NOMO-1 treated with dmso at 0.1 percent for 144 hours (cell line): ENCODE measurements at regions not wholly inside any gene's neighbourhood (a gene's known extent, or its start where the extent isn't known, plus 50 kb on each side); places are given as distances from the start of the nearest gene placed in this dataset.

Experiments
- DNase-seq: peaks from one replicate; lab custom pipeline; 2025; ENCODE audit not compliant: unreplicated experiment; lab: John Stamatoyannopoulos, UW

DNA sequence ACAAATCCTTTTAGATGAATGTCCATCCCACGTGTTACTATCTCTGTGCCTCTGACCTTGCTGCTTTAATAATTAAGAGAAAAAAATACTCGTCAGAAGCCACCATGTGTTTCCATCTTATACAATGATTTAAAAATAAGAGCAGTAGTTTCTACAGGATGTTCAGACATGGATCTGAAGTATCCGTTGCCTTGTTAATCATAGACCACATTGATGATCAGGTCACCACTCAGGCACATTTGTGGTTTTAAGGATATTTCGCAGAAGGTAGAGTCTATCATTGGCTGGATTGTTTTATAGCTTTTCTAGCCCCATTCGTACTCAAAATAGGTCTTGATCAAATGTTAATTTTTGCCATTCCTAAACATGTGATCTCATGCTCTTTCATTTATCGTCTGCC, 710.0 kb upstream of the ARGLU1 start:
- DNase-seq = no peak

DNA sequence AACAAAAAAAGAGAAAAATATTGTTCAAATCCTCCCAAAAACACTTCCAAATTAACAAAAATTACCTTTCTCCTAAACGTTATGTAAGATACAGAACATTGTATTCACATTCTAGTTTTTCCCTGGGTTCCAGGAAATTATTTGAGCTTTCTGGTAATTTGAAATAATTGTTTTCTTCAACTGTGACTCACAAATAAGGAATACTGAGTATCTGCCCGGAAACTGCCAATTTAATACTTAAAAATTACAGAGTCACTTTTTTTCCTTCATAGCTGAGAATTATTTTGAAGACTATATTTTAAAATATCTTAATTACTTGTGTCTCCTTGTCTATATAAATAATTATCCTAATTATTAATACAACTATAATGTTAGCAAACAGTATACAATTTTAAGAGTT, 709.0 kb upstream of the ARGLU1 start:
- DNase-seq = no peak

DNA sequence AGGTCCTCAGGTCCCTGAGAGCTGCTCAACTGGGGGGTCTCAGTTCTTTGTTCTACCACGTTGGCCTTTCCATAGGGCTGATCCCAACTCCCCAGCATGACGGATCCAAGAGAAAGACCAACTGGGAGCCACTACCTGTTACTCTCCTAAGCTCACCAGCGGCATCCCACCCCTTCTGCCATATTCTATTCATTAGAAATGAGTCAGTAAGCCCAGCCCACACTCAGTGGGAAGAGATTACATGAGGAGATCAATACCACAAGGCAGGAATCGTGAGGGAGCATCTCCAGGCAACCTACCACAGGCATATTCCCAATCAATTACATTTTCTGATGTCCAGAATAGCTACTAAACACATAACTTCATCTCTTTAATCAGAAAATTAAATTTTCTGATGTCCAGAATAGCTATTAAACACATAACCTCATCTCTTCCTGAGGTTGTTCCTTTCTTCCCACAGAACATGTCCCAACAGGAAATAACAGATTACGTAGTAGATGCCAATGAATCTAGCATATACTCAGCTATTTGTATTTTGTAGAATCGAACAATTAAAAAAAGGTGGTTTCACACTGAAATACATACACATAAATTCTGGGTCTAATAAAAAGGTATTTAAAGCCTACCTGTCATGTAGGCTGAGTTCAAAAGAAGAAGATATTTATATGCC, 708.1 kb upstream of the ARGLU1 start:
- no peak for DNase-seq

DNA sequence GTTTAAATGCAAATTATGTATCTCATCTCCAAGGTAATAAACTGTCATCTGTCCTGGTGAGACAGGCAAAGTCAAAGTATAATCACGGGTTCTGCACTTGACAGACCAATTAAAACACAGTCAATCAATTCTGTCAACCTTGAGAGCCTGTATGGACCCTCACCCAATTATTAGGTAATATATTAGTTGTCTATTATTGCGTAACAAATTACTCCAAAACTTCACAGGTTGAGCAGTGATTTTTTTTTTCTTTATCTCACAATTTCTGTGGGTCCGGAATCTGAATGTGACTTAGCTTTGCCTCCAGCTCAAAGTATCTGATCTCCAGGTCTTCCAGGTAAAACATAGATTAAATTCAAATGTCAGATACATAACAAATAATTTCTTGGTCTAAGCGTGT, 707.4 kb upstream of the ARGLU1 start:
- DNase-seq = no peak

DNA sequence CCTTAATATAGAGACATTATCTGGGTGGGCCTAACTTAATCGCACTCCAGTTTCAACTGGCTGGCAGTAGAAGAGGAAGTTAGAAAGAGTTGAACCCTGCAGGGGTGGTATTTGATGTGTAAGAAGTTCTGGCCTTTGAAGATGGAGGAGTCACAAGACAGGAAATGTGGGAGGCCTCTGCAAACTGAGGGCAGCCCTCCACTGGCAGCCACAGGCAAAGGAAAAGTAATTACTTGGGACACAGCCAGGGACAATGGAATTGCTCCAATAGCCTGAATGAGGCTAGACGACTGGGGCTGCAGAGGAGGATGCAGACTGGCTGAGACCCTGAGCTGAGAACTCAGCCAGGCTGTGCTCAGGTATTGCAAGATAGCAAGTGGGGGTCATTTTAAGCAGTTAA, 703.3 kb upstream of the ARGLU1 start:
- no peak for DNase-seq

DNA sequence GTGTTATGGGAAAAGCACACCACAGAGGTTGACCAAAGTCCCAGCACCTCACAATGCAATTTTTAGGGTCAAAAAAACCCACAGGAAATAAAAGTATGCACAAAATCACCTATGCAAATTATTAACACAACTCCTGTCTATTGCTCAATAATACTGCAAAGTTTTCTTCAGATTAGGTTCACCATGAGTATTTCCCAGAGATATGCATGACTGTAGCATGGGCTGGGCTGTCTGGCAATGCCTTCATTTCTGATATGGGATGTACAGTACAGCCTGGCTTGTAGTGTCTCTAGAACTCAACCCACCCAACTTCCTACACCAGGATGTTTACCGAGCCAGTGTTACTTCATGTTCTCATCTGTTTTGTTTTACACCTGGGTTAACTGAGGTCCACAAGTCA, 698.7 kb upstream of the ARGLU1 start:
- DNase-seq = no peak

DNA sequence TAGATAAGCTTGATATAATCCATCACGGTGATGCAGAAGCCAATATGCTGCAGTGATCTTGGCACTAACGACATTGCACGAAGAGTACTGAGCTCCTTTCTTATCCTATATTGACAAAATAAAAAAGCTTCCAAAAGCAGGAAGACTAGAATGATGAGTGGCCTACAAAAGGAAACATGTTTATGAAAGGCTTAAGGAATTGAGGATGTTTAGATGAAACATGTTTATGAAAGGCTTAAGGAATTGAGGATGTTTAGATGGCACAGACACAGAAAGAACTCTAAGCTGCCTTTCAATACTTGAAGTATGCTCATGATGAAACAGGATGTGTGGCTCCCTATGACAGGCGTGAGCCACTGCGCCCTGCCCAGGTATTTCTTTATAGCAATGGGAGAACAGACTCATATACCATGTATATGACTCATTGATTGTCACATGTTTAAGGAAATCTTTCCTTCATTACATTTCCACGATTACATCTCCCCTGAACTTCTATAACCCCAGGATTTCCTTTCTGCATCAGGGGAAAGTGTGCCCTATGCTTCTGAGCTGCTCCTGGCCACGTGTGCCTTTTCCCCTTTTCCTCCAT, 690.8 kb upstream of the ARGLU1 start:
- no peak for DNase-seq

DNA sequence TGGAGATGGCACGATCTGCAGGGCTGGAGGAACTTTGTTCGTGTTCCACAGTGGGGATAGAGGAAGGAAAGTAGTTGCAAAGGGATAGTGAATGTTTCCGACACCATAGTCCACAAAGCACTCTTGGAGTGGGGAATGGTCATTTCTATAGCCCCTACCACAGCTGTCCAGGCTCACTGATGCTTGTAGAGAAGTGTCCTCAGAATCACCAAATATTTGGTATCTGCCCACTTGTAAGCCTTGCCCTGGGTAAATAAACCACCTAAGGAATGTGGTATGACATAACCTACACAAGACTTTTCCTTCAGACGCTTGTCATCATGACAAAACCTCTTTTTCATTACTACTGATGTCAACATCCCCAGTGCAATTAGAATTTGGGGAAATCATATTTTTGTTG, 686.5 kb upstream of the ARGLU1 start:
- DNase-seq = no peak

DNA sequence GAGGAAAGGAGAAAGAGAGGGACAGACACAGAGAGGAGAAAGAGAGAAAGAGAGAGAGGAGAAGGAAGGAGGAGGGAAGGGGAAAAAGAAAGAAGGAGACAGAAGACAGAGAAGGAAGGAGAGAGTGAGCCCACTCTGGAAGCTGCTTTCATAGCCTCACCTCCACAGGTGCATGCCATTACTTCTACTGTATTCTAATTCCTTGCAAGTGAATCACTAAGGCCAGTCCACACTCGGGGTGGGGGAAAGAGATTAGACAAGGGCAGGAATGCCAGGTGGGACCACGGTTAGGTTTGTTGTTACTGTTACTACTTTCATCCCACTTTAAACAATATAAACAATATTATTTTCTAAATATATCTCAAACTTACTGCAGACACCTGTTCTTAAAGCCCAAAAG, 684.5 kb upstream of the ARGLU1 start:
- no peak for DNase-seq

DNA sequence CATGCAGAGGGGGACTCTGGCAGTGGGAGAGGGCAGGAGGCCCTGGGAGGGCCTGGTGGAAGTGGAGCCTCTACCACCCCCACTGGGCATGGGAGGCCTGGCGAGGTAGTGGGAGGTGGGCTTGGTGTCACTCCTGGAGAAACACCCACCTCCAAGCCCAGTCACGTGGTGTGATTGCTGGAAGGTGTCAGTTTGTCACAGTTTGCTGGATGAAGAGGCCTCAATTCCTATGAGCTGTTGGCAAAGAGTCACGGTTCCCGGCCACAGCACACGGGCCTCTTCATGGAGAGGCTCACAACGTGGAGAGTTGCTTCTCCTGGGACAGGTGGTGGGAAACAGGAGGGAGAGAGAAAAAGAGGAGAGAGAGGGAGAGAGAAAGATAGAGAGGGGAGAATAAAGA, 684.1 kb upstream of the ARGLU1 start:
- DNase-seq = no peak

DNA sequence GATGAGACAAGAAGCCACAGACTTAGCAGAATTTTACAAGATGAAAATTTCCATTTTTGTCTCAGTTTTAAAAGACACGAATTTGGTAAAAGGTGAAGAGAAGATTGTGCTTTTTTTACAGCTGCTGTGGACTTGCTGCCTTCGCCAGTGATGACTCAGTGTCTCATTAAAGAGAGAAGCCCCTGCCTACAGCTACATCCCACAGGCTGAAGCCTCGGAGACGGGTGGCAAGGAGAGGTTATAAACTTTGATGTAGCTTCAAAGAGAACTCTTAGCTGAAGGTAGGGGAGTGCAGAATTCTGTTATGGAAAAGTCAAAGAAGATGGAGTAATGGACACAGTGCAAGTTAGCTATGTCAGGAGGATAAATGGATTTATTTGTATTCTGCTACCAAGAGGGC, 683.4 kb upstream of the ARGLU1 start:
- DNase-seq = no peak

DNA sequence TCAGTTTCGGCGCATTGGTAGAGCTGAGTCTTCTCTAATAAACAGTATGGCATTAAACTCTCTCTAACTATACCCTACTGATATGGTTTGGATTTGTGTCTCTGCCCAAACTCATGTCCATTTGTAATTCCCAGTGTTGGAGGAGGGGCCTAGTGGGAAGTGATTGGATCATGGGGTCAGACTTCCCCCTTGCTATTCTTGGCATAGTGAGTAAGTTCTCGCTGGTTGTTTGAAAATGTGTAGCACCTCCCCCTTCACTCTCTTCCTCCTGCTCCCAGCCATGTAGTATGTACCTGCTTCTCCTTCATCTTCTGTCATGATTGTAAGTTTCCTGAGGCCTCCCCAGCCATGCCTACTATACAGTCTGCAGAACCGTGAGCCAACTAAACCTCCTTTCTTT, 682.7 kb upstream of the ARGLU1 start:
- DNase-seq = no peak

DNA sequence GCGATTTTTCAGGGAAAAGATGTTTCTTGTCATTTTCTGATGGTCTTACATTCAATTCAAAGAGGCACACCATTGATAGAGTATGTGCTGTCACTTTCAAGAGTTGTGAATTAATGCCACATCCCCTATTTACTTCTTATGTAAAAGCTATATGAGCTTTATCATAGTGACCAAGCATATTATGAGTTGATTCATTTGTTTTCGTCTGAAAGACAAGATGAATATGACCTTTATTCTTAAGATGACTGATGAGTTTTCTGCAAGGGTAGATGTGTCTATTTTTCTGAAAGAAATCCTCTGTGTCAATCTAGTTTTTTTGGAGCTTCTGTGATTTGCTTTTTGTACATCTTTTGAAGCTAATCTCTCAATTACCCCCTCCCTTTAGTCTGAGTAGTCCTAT, 676.3 kb upstream of the ARGLU1 start:
- DNase-seq = no peak

DNA sequence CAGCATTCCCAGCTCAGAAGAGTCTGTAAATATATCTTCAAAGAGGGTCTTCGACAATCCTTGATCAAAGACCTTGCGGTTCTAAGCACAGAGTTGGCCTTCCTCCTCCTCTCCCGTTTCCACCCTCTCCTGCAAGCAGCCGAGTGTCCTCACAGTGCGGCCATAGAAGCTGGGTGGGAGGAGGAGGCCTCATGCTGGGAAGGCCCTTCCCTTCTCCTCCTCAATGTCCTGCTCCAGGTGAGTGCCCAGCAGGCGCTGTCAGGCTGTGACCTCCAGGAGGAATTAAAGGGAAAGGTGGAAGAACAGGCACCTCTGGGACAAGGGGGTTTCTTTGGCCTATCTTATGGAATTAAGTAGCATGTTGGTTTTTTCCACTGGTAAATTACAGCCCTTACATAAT, 674.2 kb upstream of the ARGLU1 start:
- no peak for DNase-seq

DNA sequence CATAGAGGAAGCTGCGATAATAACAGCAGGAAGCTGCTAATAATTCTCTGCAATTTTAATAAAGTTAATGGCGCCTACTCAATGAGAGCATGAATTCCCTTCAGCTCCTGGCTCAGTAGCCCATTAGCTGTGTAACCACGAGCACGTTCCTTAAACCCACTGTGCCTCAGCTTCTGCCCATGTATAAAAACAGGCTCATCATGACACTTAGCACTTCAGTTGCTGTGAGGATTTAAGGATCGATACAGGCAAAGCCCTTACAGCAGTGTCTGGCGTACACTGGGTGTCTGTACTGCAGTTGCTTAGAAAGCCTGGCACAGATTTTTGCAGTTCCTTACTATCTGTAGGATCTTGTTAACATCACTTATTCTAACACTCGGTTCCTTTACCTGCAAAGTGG, 673.4 kb upstream of the ARGLU1 start:
- DNase-seq = no peak

DNA sequence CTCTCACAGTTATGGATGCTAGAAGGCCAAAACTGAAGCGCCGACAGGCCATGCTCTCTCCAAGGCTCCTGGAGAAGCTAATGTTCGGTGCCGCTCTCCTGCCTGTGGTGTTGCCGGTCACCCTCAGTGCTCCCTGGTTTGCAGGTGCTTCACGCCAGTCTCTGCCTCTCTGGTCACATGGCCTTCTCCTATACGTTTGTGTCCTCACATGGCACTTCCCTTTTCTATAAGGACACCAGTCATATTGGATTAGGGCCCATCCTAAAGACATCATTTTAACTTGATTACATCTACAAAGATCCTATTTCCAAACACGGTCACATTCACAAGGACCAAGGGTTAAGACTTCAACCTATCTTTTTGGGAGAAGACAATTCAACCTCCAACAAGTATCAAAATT, 671.3 kb upstream of the ARGLU1 start:
- no peak for DNase-seq

DNA sequence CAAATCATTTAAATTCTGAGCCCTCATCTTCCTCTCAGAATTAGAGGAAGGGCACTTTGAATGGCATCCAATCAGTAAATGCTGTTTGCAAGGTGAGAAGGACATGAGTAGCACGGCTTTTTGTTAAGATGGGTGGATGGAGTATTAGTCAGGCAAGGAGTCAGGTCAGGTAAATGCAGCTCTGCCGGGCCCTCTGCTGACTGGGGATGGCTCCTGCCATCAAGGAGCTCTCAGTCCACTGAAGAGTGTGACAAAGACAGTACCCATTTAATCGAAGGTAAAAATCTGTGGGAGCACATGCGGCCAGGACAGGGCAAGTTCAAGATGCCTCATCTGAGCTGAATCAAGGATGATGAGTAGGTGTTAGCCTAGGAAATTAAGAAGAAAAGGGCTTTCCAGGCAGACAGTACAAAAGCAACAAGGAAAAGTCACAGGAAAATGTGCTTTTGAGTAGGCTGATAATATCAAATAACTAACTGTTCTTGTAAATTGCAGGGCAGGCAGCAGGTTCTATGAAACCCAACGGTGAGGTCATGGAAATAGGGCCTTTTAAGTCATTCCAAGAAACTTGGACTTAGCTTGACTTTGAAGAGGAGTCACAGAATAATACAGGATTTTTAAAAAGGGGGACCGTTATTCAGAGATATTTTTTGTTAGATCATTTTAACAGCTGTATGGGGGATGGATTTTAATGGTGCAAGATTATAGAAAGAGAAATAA, 670.5 kb upstream of the ARGLU1 start:
- no peak for DNase-seq

DNA sequence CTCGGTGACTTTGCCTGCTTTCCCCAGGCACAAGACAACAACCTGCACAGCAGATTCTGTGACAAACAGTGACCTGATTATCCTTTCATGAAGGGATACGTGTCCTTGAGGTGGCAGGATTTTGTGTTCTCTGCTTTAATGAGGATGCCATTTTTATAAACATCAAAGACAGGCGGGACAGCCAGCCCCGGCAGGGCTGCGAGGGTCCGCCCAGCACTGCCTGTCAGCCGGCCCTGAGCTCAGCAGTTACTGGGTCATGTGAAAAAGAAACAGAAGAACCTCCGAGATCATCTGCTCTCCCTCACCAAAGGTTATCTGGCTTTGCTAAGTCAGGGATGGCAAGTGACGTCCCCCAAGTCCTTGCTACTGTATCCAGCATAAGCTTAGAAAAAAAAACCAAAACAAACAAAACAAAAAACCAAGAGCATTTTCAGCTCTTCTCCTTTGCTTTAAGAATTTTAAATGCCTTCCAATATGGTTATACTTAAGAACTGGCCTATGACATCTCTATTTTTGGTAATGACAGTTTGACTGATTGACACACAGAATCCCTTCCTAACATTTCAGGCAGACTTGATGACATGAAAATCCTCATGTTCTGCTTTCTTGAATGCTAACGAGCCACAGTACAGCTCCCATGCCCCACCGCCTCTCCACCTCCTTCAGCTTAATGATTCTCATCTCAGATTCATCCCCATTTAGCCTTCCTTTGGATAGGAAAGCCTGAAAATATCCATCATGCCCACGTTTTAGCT, 666.6 kb upstream of the ARGLU1 start:
- no peak for DNase-seq

DNA sequence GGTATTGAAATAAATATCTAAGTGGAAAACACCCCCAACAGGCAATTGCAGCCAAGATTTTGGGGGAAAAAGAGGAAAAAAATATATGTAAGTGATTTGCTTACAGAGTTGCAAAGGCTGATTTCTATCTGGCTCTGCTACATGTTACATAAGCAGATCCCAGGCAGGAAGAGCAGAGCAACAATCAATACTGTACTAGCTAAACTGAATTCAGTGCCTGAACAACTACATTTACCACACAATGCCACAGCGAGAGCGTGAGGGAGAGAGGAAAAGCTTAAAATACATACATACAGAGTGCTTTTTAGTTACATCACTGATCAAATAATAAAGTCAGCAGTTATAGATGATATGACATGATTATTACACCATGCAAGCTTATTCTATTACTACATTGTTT, 665.6 kb upstream of the ARGLU1 start:
- no peak for DNase-seq

DNA sequence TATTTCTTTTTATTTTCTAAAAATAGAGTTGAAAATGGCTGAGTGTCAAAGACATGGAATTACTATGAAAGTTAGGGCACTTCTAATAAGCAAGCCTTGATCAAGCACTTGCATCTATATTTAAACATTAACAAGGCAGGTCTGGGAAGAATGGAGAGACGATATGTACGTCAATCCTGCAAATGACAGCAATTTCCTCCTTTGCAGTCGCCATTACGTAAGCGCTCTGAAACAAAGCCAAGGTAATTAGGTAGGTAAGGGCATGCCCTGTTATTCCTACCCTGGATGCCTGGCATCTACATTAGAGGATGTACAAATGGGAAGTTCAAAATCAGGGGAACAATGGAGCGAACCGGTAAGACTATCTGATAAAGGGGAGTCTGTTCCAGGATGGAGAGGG, 664.0 kb upstream of the ARGLU1 start:
- DNase-seq = no peak

DNA sequence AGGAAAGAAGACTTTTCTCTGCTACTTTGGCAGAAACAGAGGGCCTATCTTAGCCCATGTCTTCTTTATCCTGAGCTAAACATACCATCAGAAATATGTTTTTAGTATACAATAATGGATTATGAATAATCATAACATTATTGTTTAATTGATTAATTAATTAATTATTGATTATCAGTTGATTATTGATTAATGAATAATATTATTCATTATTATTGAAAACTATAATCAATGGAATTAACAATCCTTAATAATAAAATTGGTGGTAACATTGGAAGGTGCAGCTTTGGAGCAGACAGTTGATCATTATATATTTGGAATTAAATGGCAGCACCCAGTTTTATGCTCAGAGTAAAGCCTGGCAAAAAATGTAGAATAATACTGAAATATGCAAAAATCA, 655.9 kb upstream of the ARGLU1 start:
- no peak for DNase-seq

DNA sequence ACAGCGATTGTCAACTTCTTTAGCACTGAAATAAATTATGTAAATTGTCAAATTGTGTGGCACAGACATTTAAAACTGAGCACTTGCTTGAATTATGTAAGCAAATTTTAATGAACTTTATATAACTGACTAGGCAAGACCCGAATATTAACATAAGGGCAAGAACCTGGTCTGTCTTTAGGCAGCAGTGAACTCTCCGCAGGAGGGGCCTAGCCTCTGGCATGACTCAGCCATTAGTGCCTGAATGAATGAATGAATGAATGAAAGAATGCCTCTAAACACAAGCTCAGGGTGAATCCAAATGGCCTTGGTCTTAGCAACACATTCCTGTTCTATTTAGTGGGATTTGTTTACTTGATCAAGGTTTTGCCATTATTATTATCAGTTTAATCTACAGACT, 654.7 kb upstream of the ARGLU1 start:
- no peak for DNase-seq
